Endothelial cell of umbilical vein (primary cell): ENCODE measurements at regions not wholly inside any gene's neighbourhood (a gene's known extent, or its start where the extent isn't known, plus 50 kb on each side); places are given as distances from the start of the nearest gene placed in this dataset.

Experiments used
- CTCF ChIP-seq, 2 donors: IDR thresholded peaks; 1 replicate in 1 of 2; 2 replicates in 1 of 2; pipeline ENCODE4 v1.5.1; 2011; ENCODE audit warnings: low read length in 2 of 2, mild to moderate bottlenecking in 2 of 2, moderate library complexity in 2 of 2, control low read depth in 1 of 2, inconsistent platforms in 1 of 2, low read depth in 1 of 2; ENCODE audit not compliant: insufficient read depth in 1 of 2; ENCODE audit errors: extremely low read depth in 1 of 2
- GATA2 ChIP-seq: IDR thresholded peaks from 2 replicates; pipeline ENCODE4 v1.7.0; 2011; ENCODE audit warnings: low read depth, mild to moderate bottlenecking, moderate library complexity, mixed read lengths, low read length; ENCODE audit not compliant: insufficient read length, insufficient read depth
- MAX ChIP-seq: IDR thresholded peaks from 2 replicates; pipeline ENCODE4 v1.6.1; 2011; ENCODE audit not compliant: insufficient read depth, insufficient read length
- POLR2A ChIP-seq: IDR thresholded peaks from 2 replicates; pipeline ENCODE4 v1.6.1; 2012; ENCODE audit warnings: low read depth, mild to moderate bottlenecking, control low read depth, low read length
- POLR2AphosphoS5 ChIP-seq: IDR thresholded peaks from 2 replicates; pipeline ENCODE4 v1.6.1; 2012; ENCODE audit warnings: low read depth, mild to moderate bottlenecking, control low read depth, low read length, moderate library complexity; ENCODE audit not compliant: insufficient read depth

- TF ChIP-seq CTCF (IDR thresholded peaks at IDR 0.05; ENCODE audit: extremely low read depth in 1 of 2, insufficient read depth in 1 of 2, low read depth in 1 of 2, low read length in 2 of 2) (no peak), POLR2AphosphoS5 (no peak), GATA2 (no peak), MAX (no peak), POLR2A (no peak)
Observed at GRCh38 chr17:55900188-55900587, 149.3 kb downstream of the PCTP start.
